ENCODE measurements at regions not wholly inside any gene's neighbourhood (a gene's known extent, or its start where the extent isn't known, plus 50 kb on each side); places are given as distances from the start of the nearest gene placed in this dataset.

- Mint-ChIP-seq H3K4me3 (ENCODE audit: unreplicated experiment) (no peak overlapping the region), H3K9me3 (ENCODE audit: low read depth) (no peaks in the 10 kb centered on the region), H3K27me3 (ENCODE audit: low read depth) (peaks cover 8% of the 10 kb centered on the region), H3K4me1 (ENCODE audit: low read depth) (peaks cover 1% of the 10 kb centered on the region), H3K36me3 (ENCODE audit: low read depth) (peaks cover 1% of the 10 kb centered on the region), H3K27ac (ENCODE audit: unreplicated experiment) (no peak overlapping the region)
- TF ChIP-seq, protein P1, sequence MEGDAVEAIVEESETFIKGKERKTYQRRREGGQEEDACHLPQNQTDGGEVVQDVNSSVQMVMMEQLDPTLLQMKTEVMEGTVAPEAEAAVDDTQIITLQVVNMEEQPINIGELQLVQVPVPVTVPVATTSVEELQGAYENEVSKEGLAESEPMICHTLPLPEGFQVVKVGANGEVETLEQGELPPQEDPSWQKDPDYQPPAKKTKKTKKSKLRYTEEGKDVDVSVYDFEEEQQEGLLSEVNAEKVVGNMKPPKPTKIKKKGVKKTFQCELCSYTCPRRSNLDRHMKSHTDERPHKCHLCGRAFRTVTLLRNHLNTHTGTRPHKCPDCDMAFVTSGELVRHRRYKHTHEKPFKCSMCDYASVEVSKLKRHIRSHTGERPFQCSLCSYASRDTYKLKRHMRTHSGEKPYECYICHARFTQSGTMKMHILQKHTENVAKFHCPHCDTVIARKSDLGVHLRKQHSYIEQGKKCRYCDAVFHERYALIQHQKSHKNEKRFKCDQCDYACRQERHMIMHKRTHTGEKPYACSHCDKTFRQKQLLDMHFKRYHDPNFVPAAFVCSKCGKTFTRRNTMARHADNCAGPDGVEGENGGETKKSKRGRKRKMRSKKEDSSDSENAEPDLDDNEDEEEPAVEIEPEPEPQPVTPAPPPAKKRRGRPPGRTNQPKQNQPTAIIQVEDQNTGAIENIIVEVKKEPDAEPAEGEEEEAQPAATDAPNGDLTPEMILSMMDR (IDR thresholded peaks at IDR 0.05), result no peak
- DNase-seq (ENCODE audit: low spot score), result no peak
Observed at GRCh38 chr6:40819182-40819834, 219.7 kb downstream of the UNC5CL start.

- Mint-ChIP-seq H3K9me3 (ENCODE audit: low read depth) (no peaks in the 10 kb centered on the region), H3K4me1 (ENCODE audit: low read depth) (no peaks in the 10 kb centered on the region), H3K27ac (ENCODE audit: unreplicated experiment) (no peak overlapping the region), H3K27me3 (ENCODE audit: low read depth) (peaks cover 5% of the 10 kb centered on the region), H3K36me3 (ENCODE audit: low read depth) (no peaks in the 10 kb centered on the region), H3K4me3 (ENCODE audit: unreplicated experiment) (no peak overlapping the region)
- TF ChIP-seq, protein P1 (IDR thresholded peaks at IDR 0.05), result no peak
- no peak for DNase-seq (ENCODE audit: low spot score)
Observed at GRCh38 chr6:40817369-40817768, 221.7 kb downstream of the UNC5CL start.

- H3K9me3 Mint-ChIP-seq (ENCODE audit: low read depth), result no peaks in the 10 kb centered on the region
- no peaks in the 10 kb centered on the region for H3K4me1 Mint-ChIP-seq (ENCODE audit: low read depth)
- no peak overlapping the region for H3K27ac Mint-ChIP-seq (ENCODE audit: unreplicated experiment)
- H3K4me3 Mint-ChIP-seq (ENCODE audit: unreplicated experiment), result no peak overlapping the region
- TF ChIP-seq, protein P1 (IDR thresholded peaks at IDR 0.05), result no peak
- H3K27me3 Mint-ChIP-seq (ENCODE audit: low read depth), result peaks cover 5% of the 10 kb centered on the region
- DNase-seq (ENCODE audit: low spot score), result no peak
- no peaks in the 10 kb centered on the region for H3K36me3 Mint-ChIP-seq (ENCODE audit: low read depth)
Observed at GRCh38 chr6:40816601-40817000, 222.4 kb downstream of the UNC5CL start.

DNA sequence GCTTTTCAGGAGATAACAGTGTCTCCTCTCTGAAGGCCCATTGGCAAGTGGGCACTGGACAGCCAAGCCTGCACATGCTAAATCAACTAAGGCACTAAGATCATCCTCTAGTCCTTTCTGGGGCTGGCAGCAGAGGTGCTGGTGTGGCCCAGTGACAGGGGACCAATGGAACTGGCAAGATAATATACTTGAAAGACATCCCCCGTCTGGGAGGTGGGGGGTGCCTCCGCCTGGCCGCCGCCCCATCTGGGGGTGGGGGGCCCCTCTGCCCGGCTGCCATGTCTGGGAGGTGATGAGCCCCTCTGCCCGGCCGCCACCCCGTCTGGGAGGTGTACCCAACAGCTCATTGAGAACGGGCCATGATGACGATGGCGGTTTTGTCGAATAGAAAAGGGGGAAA, 223.3 kb downstream of the UNC5CL start:
- H3K4me1 Mint-ChIP-seq (ENCODE audit: low read depth), result no peaks in the 10 kb centered on the region
- DNase-seq (ENCODE audit: low spot score), result no peak
- no peak overlapping the region for H3K4me3 Mint-ChIP-seq (ENCODE audit: unreplicated experiment)
- H3K27ac Mint-ChIP-seq (ENCODE audit: unreplicated experiment), result no peak overlapping the region
- TF ChIP-seq, protein P1 (IDR thresholded peaks at IDR 0.05), result no peak
- H3K36me3 Mint-ChIP-seq (ENCODE audit: low read depth), result no peaks in the 10 kb centered on the region
- no peaks in the 10 kb centered on the region for H3K9me3 Mint-ChIP-seq (ENCODE audit: low read depth)
- peaks cover 5% of the 10 kb centered on the region for H3K27me3 Mint-ChIP-seq (ENCODE audit: low read depth)

DNA sequence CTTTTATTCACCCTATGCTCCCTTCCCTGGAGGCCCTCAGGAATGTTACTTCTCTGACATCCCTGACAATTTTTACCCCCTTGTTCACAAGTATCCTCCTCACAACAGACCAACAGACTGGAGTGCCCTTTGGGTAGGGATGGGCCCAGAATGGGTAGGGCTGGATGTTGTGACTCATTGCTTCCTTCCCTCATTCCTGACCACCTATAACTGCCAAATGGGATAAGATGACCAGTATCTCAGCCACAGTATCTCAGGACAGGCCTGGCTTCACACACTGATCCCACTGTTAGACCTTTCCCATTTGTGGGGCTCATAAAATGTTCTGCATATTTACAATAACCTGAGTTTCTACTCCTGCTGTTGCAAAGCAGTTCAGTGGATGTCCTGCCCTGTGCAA, 223.0 kb upstream of the LRFN2 start:
- H3K27me3 Mint-ChIP-seq (ENCODE audit: low read depth), result no peaks in the 10 kb centered on the region
- H3K4me3 Mint-ChIP-seq (ENCODE audit: unreplicated experiment), result no peak overlapping the region
- H3K9me3 Mint-ChIP-seq (ENCODE audit: low read depth), result no peaks in the 10 kb centered on the region
- TF ChIP-seq, protein P1 (IDR thresholded peaks at IDR 0.05), result no peak
- H3K4me1 Mint-ChIP-seq (ENCODE audit: low read depth), result no peaks in the 10 kb centered on the region
- H3K36me3 Mint-ChIP-seq (ENCODE audit: low read depth), result no peaks in the 10 kb centered on the region
- H3K27ac Mint-ChIP-seq (ENCODE audit: unreplicated experiment), result no peak overlapping the region
- DNase-seq (ENCODE audit: low spot score), result no peak

All from chondrocyte (in vitro differentiated cells).